ENCODE measurements at regions not wholly inside any gene's neighbourhood (a gene's known extent, or its start where the extent isn't known, plus 50 kb on each side); places are given as distances from the start of the nearest gene placed in this dataset.
A peak's percentile ranks its signal among the peaks of the same experiment; 100 is the strongest.

GRCh38 chr2:4258563-4258962, 555.2 kb downstream of the DCDC2C start:
- TF ChIP-seq CTCF (tag by site-specific recombination; IDR thresholded peaks at IDR 0.05) (no peak), YY1 (tag by site-specific recombination; IDR thresholded peaks at IDR 0.05) (no peak), ZSCAN30 (tag by site-specific recombination; IDR thresholded peaks at IDR 0.05) (no peak), PRDM6 (tag by site-specific recombination; IDR thresholded peaks at IDR 0.05) (no peak), ZNF175 (tag by site-specific recombination; IDR thresholded peaks at IDR 0.05) (no peak), ZNF580 (tag by site-specific recombination; IDR thresholded peaks at IDR 0.05) (no peak), ZNF19 (tag by site-specific recombination; IDR thresholded peaks at IDR 0.05; ENCODE audit: low read depth) (no peak), KLF10 (tag by site-specific recombination; IDR thresholded peaks at IDR 0.05) (no peak), SALL2 (tag by site-specific recombination; IDR thresholded peaks at IDR 0.05; ENCODE audit: borderline replicate concordance) (no peak), ZNF223 (tag by site-specific recombination; IDR thresholded peaks at IDR 0.05) (no peak), ZBTB21 (tag by site-specific recombination; IDR thresholded peaks at IDR 0.05) (peak; percentile 44; the same call in 1 of the 2 replicates), ZNF350 (tag by site-specific recombination; IDR thresholded peaks at IDR 0.05) (no peak), ZNF274 (IDR thresholded peaks at IDR 0.05; ENCODE audit: low read length) (no peak), ZNF274 (tag by site-specific recombination; IDR thresholded peaks at IDR 0.05; ENCODE audit: borderline replicate concordance) (no peak), WT1 (tag by site-specific recombination; IDR thresholded peaks at IDR 0.05) (no peak)
